Endothelial cell of umbilical vein (primary cell): ENCODE measurements at regions not wholly inside any gene's neighbourhood (a gene's known extent, or its start where the extent isn't known, plus 50 kb on each side); places are given as distances from the start of the nearest gene placed in this dataset.

Experiments
- BruUV-seq: library from RNA; stranded (reverse); fragments of 400-500 nt; replicated peaks from 2 replicates; lab custom pipeline; 2021; lab: Mats Ljungman, UMichigan
- CTCF ChIA-PET: fragments of 300-600, 350-600 bp; sonication (Branson Sonifier 250); formaldehyde crosslinking; loops from one replicate; lab custom pipeline; 2021; ENCODE audit warnings: antibody characterized with exemption, inconsistent platforms; lab: Charles Lee
- POLR2A ChIA-PET: fragments of 300-600, 350-600 bp; sonication (Branson Sonifier 250); formaldehyde crosslinking; loops from one replicate; lab custom pipeline; 2021; ENCODE audit warnings: antibody characterized with exemption, inconsistent platforms; lab: Charles Lee
- DNase-seq: peaks from one replicate; pipeline ENCODE4 v3.0.0-alpha.2; 2011; ENCODE audit warnings: low read depth, low spot score
- FAIRE-seq: peaks from 2 replicates; lab custom pipeline; 2011; peaks lifted over from hg19 to GRCh38; lab: Jason Lieb, UNC
- H2AFZ ChIP-seq: 2 replicates; pipeline ENCODE4 v1.6.0; 2012; ENCODE audit warnings: low read depth, low read length, control low read depth, inconsistent platforms
- H3K27ac ChIP-seq: 2 replicates; pipeline ENCODE4 v1.5.1; 2011; ENCODE audit warnings: low read depth, mild to moderate bottlenecking, control low read depth, low read length, moderate library complexity; ENCODE audit not compliant: insufficient read depth
- H3K27me3 ChIP-seq, 2 experiments: 2 replicates each; pipeline versions ENCODE4 v1.6.0 to v1.6.1; 2011; ENCODE audit warnings: low read length in 2 of 2, mixed read lengths in 1 of 2; ENCODE audit not compliant: control insufficient read depth in 2 of 2, insufficient read depth in 2 of 2
- H3K36me3 ChIP-seq, 2 experiments: 2 replicates in 1 of 2; 3 replicates in 1 of 2; pipeline ENCODE4 v1.5.1; 2011; ENCODE audit warnings: low read length in 2 of 2, mild to moderate bottlenecking in 1 of 2, moderate library complexity in 1 of 2; ENCODE audit not compliant: control insufficient read depth in 2 of 2, insufficient read depth in 2 of 2; ENCODE audit errors: extremely low read depth in 1 of 2
- H3K4me1 ChIP-seq: 3 replicates; pipeline ENCODE4 v1.5.1; 2011; ENCODE audit warnings: mild to moderate bottlenecking, low read length; ENCODE audit not compliant: control insufficient read depth, insufficient read depth; ENCODE audit errors: extremely low read depth
- H3K4me2 ChIP-seq: 2 replicates; pipeline ENCODE4 v1.6.1; 2011; ENCODE audit warnings: low read length, control low read depth, mixed read lengths; ENCODE audit not compliant: insufficient read depth
- H3K4me3 ChIP-seq, 3 experiments: fragments of 200-600 bp in 1 of 3; sonication (generic), shearing (Covaris generic) in 1 of 3; replicated peaks in 1 of 3; 2 replicates each; pipeline ENCODE4 v1.5.1; 2011 to 2016; ENCODE audit warnings: control low read depth in 3 of 3, low read length in 3 of 3, mild to moderate bottlenecking in 2 of 3, inconsistent platforms in 1 of 3, low read depth in 1 of 3, moderate library complexity in 1 of 3; ENCODE audit not compliant: insufficient read depth in 1 of 3
- H3K79me2 ChIP-seq: 2 replicates; pipeline ENCODE4 v1.6.0; 2012; ENCODE audit warnings: low read length, inconsistent platforms; ENCODE audit not compliant: control insufficient read depth, insufficient read depth
- H3K9ac ChIP-seq: replicated peaks from 2 replicates; pipeline ENCODE3; 2011; ENCODE audit warnings: low read length, control low read depth; ENCODE audit not compliant: insufficient read depth; ENCODE audit errors: extremely low read depth
- H3K9me1 ChIP-seq: replicated peaks from 3 replicates; pipeline ENCODE4 v1.6.0; 2011; ENCODE audit warnings: mild to moderate bottlenecking, low read length; ENCODE audit not compliant: control insufficient read depth, insufficient read depth; ENCODE audit errors: extremely low read depth
- H3K9me3 ChIP-seq: replicated peaks from 2 replicates; pipeline ENCODE4 v1.5.1; 2012; ENCODE audit warnings: low read length, inconsistent platforms; ENCODE audit not compliant: control insufficient read depth, insufficient read depth
- H4K20me1 ChIP-seq: replicated peaks from 2 replicates; pipeline ENCODE3; 2011; ENCODE audit warnings: mild to moderate bottlenecking, low read length; ENCODE audit not compliant: control insufficient read depth, insufficient read depth; ENCODE audit errors: extremely low read depth
- CTCF ChIP-seq, 2 donors: IDR thresholded peaks; 1 replicate in 1 of 2; 2 replicates in 1 of 2; pipeline ENCODE4 v1.5.1; 2011; ENCODE audit warnings: low read length in 2 of 2, mild to moderate bottlenecking in 2 of 2, moderate library complexity in 2 of 2, control low read depth in 1 of 2, inconsistent platforms in 1 of 2, low read depth in 1 of 2; ENCODE audit not compliant: insufficient read depth in 1 of 2; ENCODE audit errors: extremely low read depth in 1 of 2
- EZH2 ChIP-seq: IDR thresholded peaks from 2 replicates; pipeline ENCODE4 v1.6.1; 2012; ENCODE audit warnings: borderline replicate concordance, low read depth, mild to moderate bottlenecking, moderate library complexity, low read length, inconsistent platforms; ENCODE audit not compliant: severe bottlenecking
- FOS ChIP-seq: IDR thresholded peaks from 2 replicates; pipeline ENCODE4 v1.6.1; 2011; ENCODE audit warnings: mild to moderate bottlenecking, low read length, moderate library complexity, borderline replicate concordance; ENCODE audit not compliant: insufficient read depth
- GATA2 ChIP-seq: IDR thresholded peaks from 2 replicates; pipeline ENCODE4 v1.7.0; 2011; ENCODE audit warnings: low read depth, mild to moderate bottlenecking, moderate library complexity, mixed read lengths, low read length; ENCODE audit not compliant: insufficient read length, insufficient read depth
- JUN ChIP-seq: IDR thresholded peaks from 2 replicates; pipeline ENCODE4 v1.6.1; 2011; ENCODE audit warnings: borderline replicate concordance, low read depth; ENCODE audit not compliant: insufficient read length, insufficient read depth
- MAX ChIP-seq: IDR thresholded peaks from 2 replicates; pipeline ENCODE4 v1.6.1; 2011; ENCODE audit not compliant: insufficient read depth, insufficient read length
- MYC ChIP-seq: IDR thresholded peaks from one replicate; pipeline ENCODE4 v1.6.1; 2011; ENCODE audit warnings: mild to moderate bottlenecking, low read depth, low read length
- POLR2A ChIP-seq: IDR thresholded peaks from 2 replicates; pipeline ENCODE4 v1.6.1; 2012; ENCODE audit warnings: low read depth, mild to moderate bottlenecking, control low read depth, low read length
- POLR2AphosphoS5 ChIP-seq: IDR thresholded peaks from 2 replicates; pipeline ENCODE4 v1.6.1; 2012; ENCODE audit warnings: low read depth, mild to moderate bottlenecking, control low read depth, low read length, moderate library complexity; ENCODE audit not compliant: insufficient read depth
- dilution Hi-C: fragments of 300-500 bp; cut with MboI; formaldehyde crosslinking; loops from one replicate; pipeline ENCODE4 v1.15.0; 2019; ENCODE audit warnings: low sequenced_read_pairs; ENCODE audit not compliant: extremely low pct_ligation_motif_present
- intact Hi-C: fragments of 100-400 bp; cut with micrococcal nuclease; formaldehyde crosslinking; loops from one replicate; pipeline ENCODE4 v1.10.0; 2022

- no peak for FAIRE-seq
- TF ChIP-seq FOS (no peak), EZH2 (no peak), JUN (no peak), POLR2A (no peak), POLR2AphosphoS5 (no peak), GATA2 (no peak), CTCF (IDR thresholded peaks at IDR 0.05; ENCODE audit: extremely low read depth in 1 of 2, insufficient read depth in 1 of 2, low read depth in 1 of 2, low read length in 2 of 2) (no peak), MYC (no peak), MAX (no peak)
- intact Hi-C loops: loop anchor here (2.0 to 10.0 kb wide), 2 partner anchors 81 to 379 kb away; no protein-coding TSS in a partner anchor
Observed at GRCh38 chr14:22475381-22475780, 113.6 kb downstream of the DAD1 start.

More at GRCh38 chr14:22475381-22475780, 113.6 kb downstream of the DAD1 start:
- no peaks in the 10 kb centered on the region for H3K9me1 ChIP-seq
- H4K20me1 ChIP-seq: no peaks in the 10 kb centered on the region
- no peak overlapping the region for H2AFZ ChIP-seq
- BruUV-seq: no TSS peak
- H3K9me3 ChIP-seq: no peaks in the 10 kb centered on the region
- no peak overlapping the region for H3K4me2 ChIP-seq
- ChIA-PET POLR2A (no interaction called here), CTCF (no interaction called here)
- peaks cover 20% of the 10 kb centered on the region for H3K4me1 ChIP-seq
- no peak overlapping the region for H3K27ac ChIP-seq
- DNase-seq: no peak
- H3K36me3 ChIP-seq: no peaks in the 10 kb centered on the region
- dilution Hi-C loops: no loop called here
- H3K27me3 ChIP-seq: peaks cover 0 to 13% of the 10 kb centered on the region in 2 experiments
- no peak overlapping the region for H3K9ac ChIP-seq
- H3K79me2 ChIP-seq: no peaks in the 10 kb centered on the region
- H3K4me3 ChIP-seq: no peak overlapping the region
